Neuronal stem cell (in vitro differentiated cells): ENCODE measurements at regions not wholly inside any gene's neighbourhood (a gene's known extent, or its start where the extent isn't known, plus 50 kb on each side); places are given as distances from the start of the nearest gene placed in this dataset.

Experiments
- DNase-seq: peaks from one replicate; pipeline ENCODE4 v3.0.0-alpha.2; 2013; ENCODE audit warnings: low spot score
- H2AFZ ChIP-seq: one replicate; pipeline ENCODE4 v1.6.1; 2013; ENCODE audit warnings: mild to moderate bottlenecking, low read length, inconsistent platforms
- H2AK5ac ChIP-seq: 2 replicates; pipeline ENCODE4 v1.6.1; 2013; ENCODE audit warnings: low read depth, mild to moderate bottlenecking, inconsistent platforms, low read length, moderate library complexity, mixed read lengths
- H2BK120ac ChIP-seq: 2 replicates; pipeline ENCODE4 v1.6.1; 2013; ENCODE audit warnings: low read depth, mild to moderate bottlenecking, inconsistent platforms, low read length, moderate library complexity, mixed read lengths
- H2BK12ac ChIP-seq: one replicate; pipeline ENCODE4 v1.6.1; 2013; ENCODE audit warnings: low read length, inconsistent platforms
- H2BK15ac ChIP-seq: 2 replicates; pipeline ENCODE4 v1.6.1; 2013; ENCODE audit warnings: mild to moderate bottlenecking, low read length, inconsistent platforms, mixed read lengths
- H2BK5ac ChIP-seq: one replicate; pipeline ENCODE4 v1.6.1; 2013; ENCODE audit warnings: inconsistent platforms, mild to moderate bottlenecking, low read length, moderate library complexity
- H3K14ac ChIP-seq: one replicate; pipeline ENCODE4 v1.6.1; 2013; ENCODE audit warnings: low read length, inconsistent platforms
- H3K18ac ChIP-seq: 2 replicates; pipeline ENCODE4 v1.6.1; 2013; ENCODE audit warnings: low read length, inconsistent platforms
- H3K23ac ChIP-seq: 2 replicates; pipeline ENCODE4 v1.6.1; 2013; ENCODE audit warnings: low read depth, mild to moderate bottlenecking, mixed read lengths, low read length, inconsistent platforms; ENCODE audit not compliant: poor library complexity
- H3K27ac ChIP-seq: replicated peaks from 3 replicates; pipeline ENCODE4 v1.5.1; 2013; ENCODE audit warnings: low read length, inconsistent platforms
- H3K27me3 ChIP-seq, 3 experiments: 2 replicates each; pipeline ENCODE4 v1.6.1; 2013; ENCODE audit warnings: low read length in 3 of 3, mild to moderate bottlenecking in 2 of 3, inconsistent platforms in 1 of 3, low read depth in 1 of 3, mixed read lengths in 1 of 3, moderate library complexity in 1 of 3; ENCODE audit not compliant: control insufficient read depth in 3 of 3, insufficient read depth in 3 of 3
- H3K36me3 ChIP-seq, 2 donors: replicated peaks in 1 of 2; 2 replicates each; pipeline ENCODE4 v1.6.1; 2013; ENCODE audit warnings: low read length in 2 of 2; ENCODE audit not compliant: control insufficient read depth in 2 of 2, insufficient read depth in 2 of 2
- H3K4ac ChIP-seq: 2 replicates; pipeline ENCODE4 v1.6.1; 2013; ENCODE audit warnings: inconsistent platforms, mild to moderate bottlenecking, low read length, moderate library complexity
- H3K4me1 ChIP-seq, 2 donors: 1 replicate in 1 of 2; 2 replicates in 1 of 2; pipeline ENCODE4 v1.6.1; 2013; ENCODE audit warnings: low read length in 2 of 2, low read depth in 1 of 2; ENCODE audit not compliant: control insufficient read depth in 2 of 2, insufficient read depth in 1 of 2
- H3K4me2 ChIP-seq: one replicate; pipeline ENCODE4 v1.6.1; 2013; ENCODE audit warnings: mild to moderate bottlenecking, low read length, inconsistent platforms; ENCODE audit not compliant: insufficient read depth, poor library complexity, severe bottlenecking
- H3K4me3 ChIP-seq, 2 donors: 2 replicates each; pipeline ENCODE4 v1.5.1; 2013; ENCODE audit warnings: low read length in 2 of 2, mild to moderate bottlenecking in 2 of 2, inconsistent platforms in 1 of 2, moderate library complexity in 1 of 2
- H3K79me1 ChIP-seq: one replicate; pipeline ENCODE4 v1.6.1; 2013; ENCODE audit warnings: low read depth, mild to moderate bottlenecking, inconsistent platforms, low read length, moderate library complexity
- H3K9ac ChIP-seq: one replicate; pipeline ENCODE4 v1.6.1; 2013; ENCODE audit warnings: mild to moderate bottlenecking, low read depth, low read length, inconsistent platforms; ENCODE audit not compliant: poor library complexity
- H3K9me3 ChIP-seq, 2 donors: replicated peaks in 1 of 2; 2 replicates each; pipeline versions ENCODE3 to v1.6.1; 2013; ENCODE audit warnings: low read length in 2 of 2, mild to moderate bottlenecking in 2 of 2, inconsistent platforms in 1 of 2, low read depth in 1 of 2, mixed read lengths in 1 of 2, moderate library complexity in 1 of 2; ENCODE audit not compliant: control insufficient read depth in 2 of 2, insufficient read depth in 1 of 2
- H4K8ac ChIP-seq: one replicate; pipeline ENCODE4 v1.6.1; 2013; ENCODE audit warnings: low read depth, mild to moderate bottlenecking, inconsistent platforms, low read length, moderate library complexity
- H4K91ac ChIP-seq: one replicate; pipeline ENCODE4 v1.6.1; 2013; ENCODE audit warnings: low read length, low read depth, mild to moderate bottlenecking, inconsistent platforms; ENCODE audit not compliant: poor library complexity
- WGBS, 2 donors: extraction: QIAGEN DNeasy Blood & Tissue Kit; methylation state at CpG; one replicate each; pipeline ENCODE4 v1.1.7; 2013; ENCODE audit warnings: missing lambda C conversion rate in 2 of 2, mixed read lengths in 1 of 2; ENCODE audit not compliant: insufficient read length in 2 of 2, insufficient replicate concordance in 1 of 2; ENCODE audit errors: extremely low coverage in 2 of 2; 5-methylcytosine and 5-hydroxymethylcytosine counted together

- Histone ChIP-seq H2AFZ (no peak overlapping the region), H2AK5ac (no peak overlapping the region), H3K79me1 (no peaks in the 10 kb centered on the region), H3K23ac (no peak overlapping the region), H2BK120ac (no peak overlapping the region), H3K4me1 (no peaks in the 10 kb centered on the region), H3K4ac (no peak overlapping the region), H3K14ac (no peak overlapping the region), H3K18ac (no peak overlapping the region), H2BK15ac (no peak overlapping the region), H2BK12ac (no peak overlapping the region), H3K27me3 (no peaks in the 10 kb centered on the region), H3K36me3 (no peaks in the 10 kb centered on the region), H3K9me3 (no peaks in the 10 kb centered on the region), H3K4me3 (no peak overlapping the region), H2BK5ac (no peak overlapping the region), H3K27ac (no peak overlapping the region), H3K4me2 (no peak overlapping the region), H4K91ac (no peak overlapping the region), H4K8ac (no peak overlapping the region), H3K9ac (no peak overlapping the region)
- no peak for DNase-seq
These were observed 331.6 kb downstream of the CCDC85A start for GRCh38 chr2:56515399-56515798.

- no CpG with 5 or more reads among the region's 1 CpG for WGBS, 2 donors
- H2BK120ac ChIP-seq, result no peak overlapping the region
These were observed 336.0 kb downstream of the CCDC85A start for GRCh38 chr2:56519806-56520205.

GRCh38 chr2:56522605-56523089 is 338.9 kb downstream of the CCDC85A start:
- Histone ChIP-seq H3K79me1 (no peaks in the 10 kb centered on the region), H3K14ac (no peak overlapping the region), H4K8ac (no peak overlapping the region), H3K9ac (no peak overlapping the region), H3K9me3 (no peaks in the 10 kb centered on the region), H3K4me1 (no peaks in the 10 kb centered on the region), H3K18ac (no peak overlapping the region), H3K27me3 (no peaks in the 10 kb centered on the region), H2BK15ac (no peak overlapping the region), H3K36me3 (no peaks in the 10 kb centered on the region), H3K27ac (no peak overlapping the region), H3K4me2 (no peak overlapping the region), H3K4me3 (no peak overlapping the region), H3K23ac (no peak overlapping the region), H3K4ac (no peak overlapping the region), H2BK12ac (no peak overlapping the region), H2BK120ac (no peak overlapping the region), H2AFZ (no peak overlapping the region), H2AK5ac (no peak overlapping the region), H4K91ac (no peak overlapping the region), H2BK5ac (no peak overlapping the region)
- no CpG with 5 or more reads among the region's 5 CpGs for WGBS, 2 donors
- no peak for DNase-seq

More at GRCh38 chr2:56519806-56520205, 336.0 kb downstream of the CCDC85A start:
- no peak overlapping the region for H4K91ac ChIP-seq
- H2AK5ac ChIP-seq, result no peak overlapping the region
- no peak overlapping the region for H3K18ac ChIP-seq
- no peak overlapping the region for H4K8ac ChIP-seq
- no peak overlapping the region for H2BK5ac ChIP-seq
- H3K4me3 ChIP-seq, result no peak overlapping the region
- no peak overlapping the region for H2BK12ac ChIP-seq
- no peaks in the 10 kb centered on the region for H3K36me3 ChIP-seq
- DNase-seq, result no peak
- H2BK15ac ChIP-seq, result no peak overlapping the region
- H3K9ac ChIP-seq, result no peak overlapping the region
- no peaks in the 10 kb centered on the region for H3K9me3 ChIP-seq
- H2AFZ ChIP-seq, result no peak overlapping the region
- H3K4ac ChIP-seq, result no peak overlapping the region
- no peak overlapping the region for H3K14ac ChIP-seq
- H3K4me2 ChIP-seq, result no peak overlapping the region
- no peaks in the 10 kb centered on the region for H3K79me1 ChIP-seq
- no peak overlapping the region for H3K23ac ChIP-seq
- no peak overlapping the region for H3K27ac ChIP-seq
- H3K27me3 ChIP-seq, result no peaks in the 10 kb centered on the region
- no peaks in the 10 kb centered on the region for H3K4me1 ChIP-seq

GRCh38 chr2:56523816-56524215 is 340.0 kb downstream of the CCDC85A start:
- Histone ChIP-seq H3K4me2 (no peak overlapping the region), H3K4me1 (no peaks in the 10 kb centered on the region), H3K9me3 (no peaks in the 10 kb centered on the region), H4K8ac (no peak overlapping the region), H3K4ac (no peak overlapping the region), H3K4me3 (no peak overlapping the region), H3K9ac (no peak overlapping the region), H3K23ac (no peak overlapping the region), H2AFZ (no peak overlapping the region), H3K27ac (no peak overlapping the region), H2AK5ac (no peak overlapping the region), H3K14ac (no peak overlapping the region), H4K91ac (no peak overlapping the region), H2BK12ac (no peak overlapping the region), H2BK5ac (no peak overlapping the region), H2BK15ac (no peak overlapping the region), H3K79me1 (no peaks in the 10 kb centered on the region), H3K27me3 (no peaks in the 10 kb centered on the region), H2BK120ac (no peak overlapping the region), H3K36me3 (no peaks in the 10 kb centered on the region), H3K18ac (no peak overlapping the region)
- DNase-seq, result no peak
